ENCODE measurements at regions not wholly inside any gene's neighbourhood (a gene's known extent, or its start where the extent isn't known, plus 50 kb on each side); places are given as distances from the start of the nearest gene placed in this dataset.

GRCh38 chr2:193348055-193348454, 1153.3 kb upstream of the TMEFF2 start:
- Histone ChIP-seq H3K4me3 (ENCODE audit: low read depth in 1 of 2, low read length in 2 of 2) (peak overlapping the region; percentile 66 to 81), H3K9me3 (ENCODE audit: control insufficient read depth in 1 of 2, low read length in 2 of 2) (no peaks in the 10 kb centered on the region), H3K4me1 (ENCODE audit: control insufficient read depth in 1 of 2, insufficient read depth in 2 of 2, low read length in 2 of 2) (no peaks in the 10 kb centered on the region), H3K36me3 (ENCODE audit: control insufficient read depth in 1 of 2, insufficient read depth in 2 of 2, low read length in 2 of 2) (no peaks in the 10 kb centered on the region), H3K27ac (ENCODE audit: low read depth, low read length) (no peak overlapping the region), H3K9ac (ENCODE audit: low read depth in 1 of 2, low read length in 2 of 2) (peak overlapping the region; percentile 10 to 47), H3K27me3 (ENCODE audit: control insufficient read depth in 1 of 2, insufficient read depth in 2 of 2, low read length in 2 of 2) (no peaks in the 10 kb centered on the region)

GRCh38 chr2:193336781-193337180, 1142.0 kb upstream of the TMEFF2 start:
- Histone ChIP-seq H3K4me1 (ENCODE audit: control insufficient read depth in 1 of 2, insufficient read depth in 2 of 2, low read length in 2 of 2) (no peaks in the 10 kb centered on the region), H3K27ac (ENCODE audit: low read depth, low read length) (no peak overlapping the region), H3K36me3 (ENCODE audit: control insufficient read depth in 1 of 2, insufficient read depth in 2 of 2, low read length in 2 of 2) (no peaks in the 10 kb centered on the region), H3K9me3 (ENCODE audit: control insufficient read depth in 1 of 2, low read length in 2 of 2) (no peaks in the 10 kb centered on the region), H3K27me3 (ENCODE audit: control insufficient read depth in 1 of 2, insufficient read depth in 2 of 2, low read length in 2 of 2) (no peaks in the 10 kb centered on the region), H3K4me3 (ENCODE audit: low read depth in 1 of 2, low read length in 2 of 2) (no peak overlapping the region), H3K9ac (ENCODE audit: low read depth in 1 of 2, low read length in 2 of 2) (no peak overlapping the region)

- Histone ChIP-seq H3K27me3 (ENCODE audit: control insufficient read depth in 1 of 2, insufficient read depth in 2 of 2, low read length in 2 of 2) (no peaks in the 10 kb centered on the region), H3K9ac (ENCODE audit: low read depth in 1 of 2, low read length in 2 of 2) (no peak overlapping the region), H3K4me1 (ENCODE audit: control insufficient read depth in 1 of 2, insufficient read depth in 2 of 2, low read length in 2 of 2) (no peaks in the 10 kb centered on the region), H3K9me3 (ENCODE audit: control insufficient read depth in 1 of 2, low read length in 2 of 2) (no peaks in the 10 kb centered on the region), H3K36me3 (ENCODE audit: control insufficient read depth in 1 of 2, insufficient read depth in 2 of 2, low read length in 2 of 2) (no peaks in the 10 kb centered on the region), H3K27ac (ENCODE audit: low read depth, low read length) (no peak overlapping the region), H3K4me3 (ENCODE audit: low read depth in 1 of 2, low read length in 2 of 2) (no peak overlapping the region)
Measured at GRCh38 chr2:193334401-193334800, 1139.7 kb upstream of the TMEFF2 start.

- Histone ChIP-seq H3K36me3 (ENCODE audit: control insufficient read depth in 1 of 2, insufficient read depth in 2 of 2, low read length in 2 of 2) (no peaks in the 10 kb centered on the region), H3K4me1 (ENCODE audit: control insufficient read depth in 1 of 2, insufficient read depth in 2 of 2, low read length in 2 of 2) (no peaks in the 10 kb centered on the region), H3K4me3 (ENCODE audit: low read depth in 1 of 2, low read length in 2 of 2) (no peak overlapping the region), H3K9me3 (ENCODE audit: control insufficient read depth in 1 of 2, low read length in 2 of 2) (no peaks in the 10 kb centered on the region), H3K27ac (ENCODE audit: low read depth, low read length) (no peak overlapping the region), H3K9ac (ENCODE audit: low read depth in 1 of 2, low read length in 2 of 2) (no peak overlapping the region), H3K27me3 (ENCODE audit: control insufficient read depth in 1 of 2, insufficient read depth in 2 of 2, low read length in 2 of 2) (no peaks in the 10 kb centered on the region)
Measured at GRCh38 chr2:193333539-193333938, 1138.8 kb upstream of the TMEFF2 start.

GRCh38 chr2:193332941-193333340, 1138.2 kb upstream of the TMEFF2 start:
- no peak overlapping the region for H3K9ac ChIP-seq (ENCODE audit: low read depth in 1 of 2, low read length in 2 of 2)
- no peak overlapping the region for H3K27ac ChIP-seq (ENCODE audit: low read depth, low read length)
- H3K4me1 ChIP-seq (ENCODE audit: control insufficient read depth in 1 of 2, insufficient read depth in 2 of 2, low read length in 2 of 2): no peaks in the 10 kb centered on the region
- H3K36me3 ChIP-seq (ENCODE audit: control insufficient read depth in 1 of 2, insufficient read depth in 2 of 2, low read length in 2 of 2): no peaks in the 10 kb centered on the region
- no peak overlapping the region for H3K4me3 ChIP-seq (ENCODE audit: low read depth in 1 of 2, low read length in 2 of 2)
- H3K9me3 ChIP-seq (ENCODE audit: control insufficient read depth in 1 of 2, low read length in 2 of 2): no peaks in the 10 kb centered on the region
- H3K27me3 ChIP-seq (ENCODE audit: control insufficient read depth in 1 of 2, insufficient read depth in 2 of 2, low read length in 2 of 2): no peaks in the 10 kb centered on the region

GRCh38 chr2:193331676-193332075, 1136.9 kb upstream of the TMEFF2 start:
- no peaks in the 10 kb centered on the region for H3K9me3 ChIP-seq (ENCODE audit: control insufficient read depth in 1 of 2, low read length in 2 of 2)
- H3K9ac ChIP-seq (ENCODE audit: low read depth in 1 of 2, low read length in 2 of 2): no peak overlapping the region
- no peaks in the 10 kb centered on the region for H3K36me3 ChIP-seq (ENCODE audit: control insufficient read depth in 1 of 2, insufficient read depth in 2 of 2, low read length in 2 of 2)
- no peaks in the 10 kb centered on the region for H3K27me3 ChIP-seq (ENCODE audit: control insufficient read depth in 1 of 2, insufficient read depth in 2 of 2, low read length in 2 of 2)
- no peak overlapping the region for H3K27ac ChIP-seq (ENCODE audit: low read depth, low read length)
- H3K4me1 ChIP-seq (ENCODE audit: control insufficient read depth in 1 of 2, insufficient read depth in 2 of 2, low read length in 2 of 2): no peaks in the 10 kb centered on the region
- no peak overlapping the region for H3K4me3 ChIP-seq (ENCODE audit: low read depth in 1 of 2, low read length in 2 of 2)

- H3K9ac ChIP-seq (ENCODE audit: low read depth in 1 of 2, low read length in 2 of 2): no peak overlapping the region
- no peak overlapping the region for H3K4me3 ChIP-seq (ENCODE audit: low read depth in 1 of 2, low read length in 2 of 2)
- no peaks in the 10 kb centered on the region for H3K4me1 ChIP-seq (ENCODE audit: control insufficient read depth in 1 of 2, insufficient read depth in 2 of 2, low read length in 2 of 2)
- no peak overlapping the region for H3K27ac ChIP-seq (ENCODE audit: low read depth, low read length)
- H3K36me3 ChIP-seq (ENCODE audit: control insufficient read depth in 1 of 2, insufficient read depth in 2 of 2, low read length in 2 of 2): no peaks in the 10 kb centered on the region
- H3K9me3 ChIP-seq (ENCODE audit: control insufficient read depth in 1 of 2, low read length in 2 of 2): no peaks in the 10 kb centered on the region
- H3K27me3 ChIP-seq (ENCODE audit: control insufficient read depth in 1 of 2, insufficient read depth in 2 of 2, low read length in 2 of 2): no peaks in the 10 kb centered on the region
Measured at GRCh38 chr2:193326296-193326695, 1131.6 kb upstream of the TMEFF2 start.

- Histone ChIP-seq H3K9me3 (ENCODE audit: control insufficient read depth in 1 of 2, low read length in 2 of 2) (no peaks in the 10 kb centered on the region), H3K27ac (ENCODE audit: low read depth, low read length) (no peak overlapping the region), H3K4me1 (ENCODE audit: control insufficient read depth in 1 of 2, insufficient read depth in 2 of 2, low read length in 2 of 2) (no peaks in the 10 kb centered on the region), H3K9ac (ENCODE audit: low read depth in 1 of 2, low read length in 2 of 2) (no peak overlapping the region), H3K4me3 (ENCODE audit: low read depth in 1 of 2, low read length in 2 of 2) (no peak overlapping the region), H3K36me3 (ENCODE audit: control insufficient read depth in 1 of 2, insufficient read depth in 2 of 2, low read length in 2 of 2) (no peaks in the 10 kb centered on the region), H3K27me3 (ENCODE audit: control insufficient read depth in 1 of 2, insufficient read depth in 2 of 2, low read length in 2 of 2) (no peaks in the 10 kb centered on the region)
Measured at GRCh38 chr2:193315428-193316091, 1120.8 kb upstream of the TMEFF2 start.

- Histone ChIP-seq H3K4me1 (ENCODE audit: control insufficient read depth in 1 of 2, insufficient read depth in 2 of 2, low read length in 2 of 2) (no peaks in the 10 kb centered on the region), H3K27ac (ENCODE audit: low read depth, low read length) (no peak overlapping the region), H3K27me3 (ENCODE audit: control insufficient read depth in 1 of 2, insufficient read depth in 2 of 2, low read length in 2 of 2) (no peaks in the 10 kb centered on the region), H3K9ac (ENCODE audit: low read depth in 1 of 2, low read length in 2 of 2) (no peak overlapping the region), H3K4me3 (ENCODE audit: low read depth in 1 of 2, low read length in 2 of 2) (no peak overlapping the region), H3K9me3 (ENCODE audit: control insufficient read depth in 1 of 2, low read length in 2 of 2) (no peaks in the 10 kb centered on the region), H3K36me3 (ENCODE audit: control insufficient read depth in 1 of 2, insufficient read depth in 2 of 2, low read length in 2 of 2) (no peaks in the 10 kb centered on the region)
Measured at GRCh38 chr2:193303464-193303863, 1108.7 kb upstream of the TMEFF2 start.

- Histone ChIP-seq H3K27ac (ENCODE audit: low read depth, low read length) (no peak overlapping the region), H3K9ac (ENCODE audit: low read depth in 1 of 2, low read length in 2 of 2) (no peak overlapping the region), H3K9me3 (ENCODE audit: control insufficient read depth in 1 of 2, low read length in 2 of 2) (no peaks in the 10 kb centered on the region), H3K27me3 (ENCODE audit: control insufficient read depth in 1 of 2, insufficient read depth in 2 of 2, low read length in 2 of 2) (no peaks in the 10 kb centered on the region), H3K4me1 (ENCODE audit: control insufficient read depth in 1 of 2, insufficient read depth in 2 of 2, low read length in 2 of 2) (no peaks in the 10 kb centered on the region), H3K4me3 (ENCODE audit: low read depth in 1 of 2, low read length in 2 of 2) (no peak overlapping the region), H3K36me3 (ENCODE audit: control insufficient read depth in 1 of 2, insufficient read depth in 2 of 2, low read length in 2 of 2) (no peaks in the 10 kb centered on the region)
Measured at GRCh38 chr2:193294371-193294770, 1099.6 kb upstream of the TMEFF2 start.

GRCh38 chr2:193279361-193279760, 1084.6 kb upstream of the TMEFF2 start:
- Histone ChIP-seq H3K27me3 (ENCODE audit: control insufficient read depth in 1 of 2, insufficient read depth in 2 of 2, low read length in 2 of 2) (no peaks in the 10 kb centered on the region), H3K27ac (ENCODE audit: low read depth, low read length) (no peak overlapping the region), H3K36me3 (ENCODE audit: control insufficient read depth in 1 of 2, insufficient read depth in 2 of 2, low read length in 2 of 2) (no peaks in the 10 kb centered on the region), H3K9me3 (ENCODE audit: control insufficient read depth in 1 of 2, low read length in 2 of 2) (no peaks in the 10 kb centered on the region), H3K4me1 (ENCODE audit: control insufficient read depth in 1 of 2, insufficient read depth in 2 of 2, low read length in 2 of 2) (no peaks in the 10 kb centered on the region), H3K4me3 (ENCODE audit: low read depth in 1 of 2, low read length in 2 of 2) (no peak overlapping the region), H3K9ac (ENCODE audit: low read depth in 1 of 2, low read length in 2 of 2) (no peak overlapping the region)

Measured in duodenal mucosa (tissue), 2 donors.